ENCODE measurements at regions not wholly inside any gene's neighbourhood (a gene's known extent, or its start where the extent isn't known, plus 50 kb on each side); places are given as distances from the start of the nearest gene placed in this dataset.

DNA sequence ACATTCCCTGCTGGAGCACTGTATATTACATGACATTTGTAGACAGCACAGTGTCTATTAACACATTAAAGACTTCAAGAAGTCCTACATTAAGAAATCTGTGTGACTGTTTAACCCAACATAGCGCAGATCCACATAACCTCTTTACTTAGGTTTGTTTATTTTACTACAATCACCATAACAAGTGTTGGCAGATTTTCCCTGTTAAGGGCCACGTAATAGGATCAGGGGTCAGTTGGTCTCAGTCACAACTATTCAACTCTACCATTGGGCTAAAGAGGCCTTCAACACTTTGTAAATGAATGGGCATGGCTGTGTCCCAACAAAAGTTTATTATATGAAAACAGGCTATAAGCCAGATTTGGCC, 51.3 kb upstream of the ADORA2B start (continued):
- no peak for TF ChIP-seq ZNF124 (CRISPR knock-in tag; IDR thresholded peaks at IDR 0.05)
- TF ChIP-seq, protein P1, sequence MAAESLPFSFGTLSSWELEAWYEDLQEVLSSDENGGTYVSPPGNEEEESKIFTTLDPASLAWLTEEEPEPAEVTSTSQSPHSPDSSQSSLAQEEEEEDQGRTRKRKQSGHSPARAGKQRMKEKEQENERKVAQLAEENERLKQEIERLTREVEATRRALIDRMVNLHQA (CRISPR knock-in tag; IDR thresholded peaks at IDR 0.05), result no peak
- TF ChIP-seq ZNF7 (CRISPR knock-in tag; IDR thresholded peaks at IDR 0.05), result peak; percentile 59; the same call in 1 of the 2 replicates
- no peak for TF ChIP-seq TBP (CRISPR knock-in tag; IDR thresholded peaks at IDR 0.05)
- no peak for TF ChIP-seq ZNF569 (CRISPR knock-in tag; IDR thresholded peaks at IDR 0.05; ENCODE audit: borderline replicate concordance)
- no peak for TF ChIP-seq ZNF460 (CRISPR knock-in tag; IDR thresholded peaks at IDR 0.05; ENCODE audit: borderline replicate concordance)
- TF ChIP-seq, protein P2, sequence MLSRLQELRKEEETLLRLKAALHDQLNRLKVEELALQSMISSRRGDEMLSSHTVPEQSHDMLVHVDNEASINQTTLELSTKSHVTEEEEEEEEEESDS (CRISPR knock-in tag; IDR thresholded peaks at IDR 0.05; ENCODE audit: borderline replicate concordance), result no peak
- TF ChIP-seq EHMT2 (IDR thresholded peaks at IDR 0.05; ENCODE audit: borderline replicate concordance, low read depth, low read length), result peak; percentile 66; the same call in 1 of the 2 replicates
- TF ChIP-seq CBFB (CRISPR knock-in tag; IDR thresholded peaks at IDR 0.05), result no peak

DNA sequence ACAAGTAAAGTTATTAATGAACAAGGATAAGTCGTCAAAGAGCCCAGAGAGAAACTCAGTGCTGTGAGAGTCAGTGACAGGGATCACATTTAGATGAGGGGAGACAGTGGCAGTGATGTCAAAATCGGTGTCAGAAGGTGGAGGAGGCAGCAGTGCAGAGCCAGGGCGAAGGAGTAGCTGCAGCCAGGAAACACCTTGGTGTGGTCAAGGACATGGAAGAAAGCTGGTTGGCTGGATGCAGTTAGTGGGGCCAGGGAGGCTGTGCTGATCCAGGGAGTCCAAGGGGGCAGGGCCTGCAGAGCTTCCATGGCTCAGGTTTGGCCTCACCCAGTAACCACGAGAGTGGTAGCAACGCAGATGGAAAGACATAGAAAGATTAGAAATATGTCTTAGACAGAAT, 50.7 kb upstream of the ADORA2B start:
- FAIRE-seq (no peak), DNase-seq (ENCODE audit: low spot score) (no peak), ATAC-seq (peak; percentile 22; the same call in 1 of the 3 replicates)
- H2AFZ ChIP-seq (ENCODE audit: low read length), result no peak overlapping the region
- H3K9ac ChIP-seq (ENCODE audit: insufficient read depth, low read depth, low read length), result no peak overlapping the region
- WGBS (ENCODE audit: low lambda C conversion rate), result 40% methylated on average over 5 of the region's 5 CpGs
- H3K27ac ChIP-seq (ENCODE audit: extremely low read length, insufficient read depth, low read length), result no peak overlapping the region
- peaks cover 26% of the 10 kb centered on the region for H3K4me1 ChIP-seq (ENCODE audit: insufficient read depth, low read length)
- POLR2A ChIA-PET, result no interaction called here
- CTCF ChIA-PET (ENCODE audit: low intra/inter-chr PET ratio, low total read pairs), result no interaction called here
- peak overlapping the region; percentile 35; the same call in 1 of the 2 replicates for H3K4me2 ChIP-seq (ENCODE audit: low read depth, low read length)
- no TSS peak for BruUV-seq (replicated peaks)
- no peaks in the 10 kb centered on the region for H4K20me1 ChIP-seq (ENCODE audit: insufficient read depth, low read length)
- H3K36me3 ChIP-seq (replicated peaks in 1 of 2; ENCODE audit: control insufficient read depth in 1 of 2, insufficient read depth in 2 of 2, low read length in 2 of 2), result no peaks in the 10 kb centered on the region
- H3K27me3 ChIP-seq (ENCODE audit: control insufficient read depth in 1 of 2, insufficient read depth in 2 of 2, low read length in 2 of 2), result no peaks in the 10 kb centered on the region; a peak in 1 of 5 replicates
- in situ Hi-C loops (cut with HindIII; ENCODE audit: extremely low pct_ligation_motif_present, low pct_unique_long_range_greater_than_20kb) (no loop called here), intact Hi-C loops (cut with micrococcal nuclease; ENCODE audit: unreplicated experiment) (no loop called here)
- H3K4me3 ChIP-seq (replicated peaks in 1 of 3; ENCODE audit: insufficient read depth in 1 of 3, low read depth in 2 of 3, low read length in 3 of 3), result no peak overlapping the region
- H3K9me3 ChIP-seq (ENCODE audit: low read length), result no peaks in the 10 kb centered on the region
- no peaks in the 10 kb centered on the region for H3K79me2 ChIP-seq (ENCODE audit: insufficient read depth, low read length)
- TF ChIP-seq, protein P3, sequence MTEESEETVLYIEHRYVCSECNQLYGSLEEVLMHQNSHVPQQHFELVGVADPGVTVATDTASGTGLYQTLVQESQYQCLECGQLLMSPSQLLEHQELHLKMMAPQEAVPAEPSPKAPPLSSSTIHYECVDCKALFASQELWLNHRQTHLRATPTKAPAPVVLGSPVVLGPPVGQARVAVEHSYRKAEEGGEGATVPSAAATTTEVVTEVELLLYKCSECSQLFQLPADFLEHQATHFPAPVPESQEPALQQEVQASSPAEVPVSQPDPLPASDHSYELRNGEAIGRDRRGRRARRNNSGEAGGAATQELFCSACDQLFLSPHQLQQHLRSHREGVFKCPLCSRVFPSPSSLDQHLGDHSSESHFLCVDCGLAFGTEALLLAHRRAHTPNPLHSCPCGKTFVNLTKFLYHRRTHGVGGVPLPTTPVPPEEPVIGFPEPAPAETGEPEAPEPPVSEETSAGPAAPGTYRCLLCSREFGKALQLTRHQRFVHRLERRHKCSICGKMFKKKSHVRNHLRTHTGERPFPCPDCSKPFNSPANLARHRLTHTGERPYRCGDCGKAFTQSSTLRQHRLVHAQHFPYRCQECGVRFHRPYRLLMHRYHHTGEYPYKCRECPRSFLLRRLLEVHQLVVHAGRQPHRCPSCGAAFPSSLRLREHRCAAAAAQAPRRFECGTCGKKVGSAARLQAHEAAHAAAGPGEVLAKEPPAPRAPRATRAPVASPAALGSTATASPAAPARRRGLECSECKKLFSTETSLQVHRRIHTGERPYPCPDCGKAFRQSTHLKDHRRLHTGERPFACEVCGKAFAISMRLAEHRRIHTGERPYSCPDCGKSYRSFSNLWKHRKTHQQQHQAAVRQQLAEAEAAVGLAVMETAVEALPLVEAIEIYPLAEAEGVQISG (CRISPR knock-in tag; IDR thresholded peaks at IDR 0.05), result no peak
- TF ChIP-seq ZNF20 (CRISPR knock-in tag; IDR thresholded peaks at IDR 0.05), result no peak
- TF ChIP-seq KDM4B (CRISPR knock-in tag; IDR thresholded peaks at IDR 0.05), result no peak
- no peak for TF ChIP-seq ATF7-NPFF (CRISPR knock-in tag; IDR thresholded peaks at IDR 0.05; ENCODE audit: low read depth)
- no peak for TF ChIP-seq PAX8 (CRISPR knock-in tag; IDR thresholded peaks at IDR 0.05; ENCODE audit: borderline replicate concordance)
- TF ChIP-seq NFKBIZ (CRISPR knock-in tag; IDR thresholded peaks at IDR 0.05), result no peak
- TF ChIP-seq, protein P4, sequence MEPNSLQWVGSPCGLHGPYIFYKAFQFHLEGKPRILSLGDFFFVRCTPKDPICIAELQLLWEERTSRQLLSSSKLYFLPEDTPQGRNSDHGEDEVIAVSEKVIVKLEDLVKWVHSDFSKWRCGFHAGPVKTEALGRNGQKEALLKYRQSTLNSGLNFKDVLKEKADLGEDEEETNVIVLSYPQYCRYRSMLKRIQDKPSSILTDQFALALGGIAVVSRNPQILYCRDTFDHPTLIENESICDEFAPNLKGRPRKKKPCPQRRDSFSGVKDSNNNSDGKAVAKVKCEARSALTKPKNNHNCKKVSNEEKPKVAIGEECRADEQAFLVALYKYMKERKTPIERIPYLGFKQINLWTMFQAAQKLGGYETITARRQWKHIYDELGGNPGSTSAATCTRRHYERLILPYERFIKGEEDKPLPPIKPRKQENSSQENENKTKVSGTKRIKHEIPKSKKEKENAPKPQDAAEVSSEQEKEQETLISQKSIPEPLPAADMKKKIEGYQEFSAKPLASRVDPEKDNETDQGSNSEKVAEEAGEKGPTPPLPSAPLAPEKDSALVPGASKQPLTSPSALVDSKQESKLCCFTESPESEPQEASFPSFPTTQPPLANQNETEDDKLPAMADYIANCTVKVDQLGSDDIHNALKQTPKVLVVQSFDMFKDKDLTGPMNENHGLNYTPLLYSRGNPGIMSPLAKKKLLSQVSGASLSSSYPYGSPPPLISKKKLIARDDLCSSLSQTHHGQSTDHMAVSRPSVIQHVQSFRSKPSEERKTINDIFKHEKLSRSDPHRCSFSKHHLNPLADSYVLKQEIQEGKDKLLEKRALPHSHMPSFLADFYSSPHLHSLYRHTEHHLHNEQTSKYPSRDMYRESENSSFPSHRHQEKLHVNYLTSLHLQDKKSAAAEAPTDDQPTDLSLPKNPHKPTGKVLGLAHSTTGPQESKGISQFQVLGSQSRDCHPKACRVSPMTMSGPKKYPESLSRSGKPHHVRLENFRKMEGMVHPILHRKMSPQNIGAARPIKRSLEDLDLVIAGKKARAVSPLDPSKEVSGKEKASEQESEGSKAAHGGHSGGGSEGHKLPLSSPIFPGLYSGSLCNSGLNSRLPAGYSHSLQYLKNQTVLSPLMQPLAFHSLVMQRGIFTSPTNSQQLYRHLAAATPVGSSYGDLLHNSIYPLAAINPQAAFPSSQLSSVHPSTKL (CRISPR knock-in tag; IDR thresholded peaks at IDR 0.05), result no peak
- TF ChIP-seq, protein P5, sequence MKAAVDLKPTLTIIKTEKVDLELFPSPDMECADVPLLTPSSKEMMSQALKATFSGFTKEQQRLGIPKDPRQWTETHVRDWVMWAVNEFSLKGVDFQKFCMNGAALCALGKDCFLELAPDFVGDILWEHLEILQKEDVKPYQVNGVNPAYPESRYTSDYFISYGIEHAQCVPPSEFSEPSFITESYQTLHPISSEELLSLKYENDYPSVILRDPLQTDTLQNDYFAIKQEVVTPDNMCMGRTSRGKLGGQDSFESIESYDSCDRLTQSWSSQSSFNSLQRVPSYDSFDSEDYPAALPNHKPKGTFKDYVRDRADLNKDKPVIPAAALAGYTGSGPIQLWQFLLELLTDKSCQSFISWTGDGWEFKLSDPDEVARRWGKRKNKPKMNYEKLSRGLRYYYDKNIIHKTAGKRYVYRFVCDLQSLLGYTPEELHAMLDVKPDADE (CRISPR knock-in tag; IDR thresholded peaks at IDR 0.05), result no peak
